ENCODE measurements at regions not wholly inside any gene's neighbourhood (a gene's known extent, or its start where the extent isn't known, plus 50 kb on each side); places are given as distances from the start of the nearest gene placed in this dataset.

GRCh38 chr3:152205097-152205593 lies 63.6 kb upstream of the MBNL1 start:
- intact Hi-C loops (cut with DNase I; ENCODE audit: low total_unique reads): no loop called here
- TF ChIP-seq POLR2A (IDR thresholded peaks at IDR 0.05) (no peak), CTCF (IDR thresholded peaks at IDR 0.05) (no peak)
- H3K4me3 ChIP-seq (ENCODE audit: low read depth, poor library complexity, severe bottlenecking): no peak overlapping the region
- DNase-seq (ENCODE audit: low spot score in 2 of 2): no peak
- 65 to 83% methylated on average over 3 of the region's 3 CpGs for WGBS, 2 donors

- DNase-seq (ENCODE audit: low spot score in 2 of 2): no peak
- TF ChIP-seq CTCF (IDR thresholded peaks at IDR 0.05) (no peak), POLR2A (IDR thresholded peaks at IDR 0.05) (no peak)
- intact Hi-C loops (cut with DNase I; ENCODE audit: low total_unique reads): no loop called here
- WGBS, 2 donors: 96 to 97% methylated on average over 3 of the region's 3 CpGs
- no peak overlapping the region for H3K4me3 ChIP-seq (ENCODE audit: low read depth, poor library complexity, severe bottlenecking)
Measured at GRCh38 chr3:152206243-152206760, 62.4 kb upstream of the MBNL1 start.

GRCh38 chr3:152208439-152208838 lies 60.3 kb upstream of the MBNL1 start:
- WGBS, 2 donors: 83 to 97% methylated on average over 2 of the region's 2 CpGs
- no peak for TF ChIP-seq CTCF (IDR thresholded peaks at IDR 0.05)
- no peak for TF ChIP-seq POLR2A (IDR thresholded peaks at IDR 0.05)
- intact Hi-C loops (cut with DNase I; ENCODE audit: low total_unique reads): no loop called here
- H3K4me3 ChIP-seq (ENCODE audit: low read depth, poor library complexity, severe bottlenecking): no peak overlapping the region
- no peak for DNase-seq (ENCODE audit: low spot score in 2 of 2)

GRCh38 chr3:152209060-152209459 lies 59.7 kb upstream of the MBNL1 start:
- intact Hi-C loops (cut with DNase I; ENCODE audit: low total_unique reads): no loop called here
- no peak for DNase-seq (ENCODE audit: low spot score in 2 of 2)
- 95 to 98% methylated on average over 2 of the region's 2 CpGs for WGBS, 2 donors
- no peak for TF ChIP-seq CTCF (IDR thresholded peaks at IDR 0.05)
- TF ChIP-seq POLR2A (IDR thresholded peaks at IDR 0.05): no peak
- H3K4me3 ChIP-seq (ENCODE audit: low read depth, poor library complexity, severe bottlenecking): no peak overlapping the region

GRCh38 chr3:152209776-152210175 lies 59.0 kb upstream of the MBNL1 start:
- intact Hi-C loops (cut with DNase I; ENCODE audit: low total_unique reads): no loop called here
- no peak for TF ChIP-seq CTCF (IDR thresholded peaks at IDR 0.05)
- TF ChIP-seq POLR2A (IDR thresholded peaks at IDR 0.05): no peak
- no peak for DNase-seq (ENCODE audit: low spot score in 2 of 2)
- no peak overlapping the region for H3K4me3 ChIP-seq (ENCODE audit: low read depth, poor library complexity, severe bottlenecking)
- WGBS, 2 donors: 86 to 97% methylated on average over 5 of the region's 5 CpGs

- DNase-seq (ENCODE audit: low spot score in 2 of 2): no peak
- H3K4me3 ChIP-seq (ENCODE audit: low read depth, poor library complexity, severe bottlenecking): no peak overlapping the region
- intact Hi-C loops (cut with DNase I; ENCODE audit: low total_unique reads): no loop called here
- 84 to 88% methylated on average over 2 of the region's 2 CpGs for WGBS, 2 donors
- TF ChIP-seq POLR2A (IDR thresholded peaks at IDR 0.05) (no peak), CTCF (IDR thresholded peaks at IDR 0.05) (no peak)
Measured at GRCh38 chr3:152210697-152211096, 58.0 kb upstream of the MBNL1 start.
